ENCODE measurements at regions not wholly inside any gene's neighbourhood (a gene's known extent, or its start where the extent isn't known, plus 50 kb on each side); places are given as distances from the start of the nearest gene placed in this dataset.

GRCh38 chr2:38432820-38433606, 55.9 kb upstream of the ATL2 start (continued):
- TF ChIP-seq AKNA (CRISPR knock-in tag; IDR thresholded peaks at IDR 0.05; ENCODE audit: borderline replicate concordance), result no peak
- no peak for TF ChIP-seq CHCHD3 (CRISPR knock-in tag; IDR thresholded peaks at IDR 0.05)
- peak; percentile 100 for TF ChIP-seq HNF4G (IDR thresholded peaks at IDR 0.05; ENCODE audit: borderline replicate concordance, low read depth, low read length)
- peak; percentile 99 for TF ChIP-seq HNF4G (CRISPR knock-in tag; IDR thresholded peaks at IDR 0.05; ENCODE audit: borderline replicate concordance, low read depth)
- no peak for TF ChIP-seq ZBTB1 (CRISPR knock-in tag; IDR thresholded peaks at IDR 0.05; ENCODE audit: borderline replicate concordance)
- peak; percentile 87 for TF ChIP-seq ISL2 (CRISPR knock-in tag; IDR thresholded peaks at IDR 0.05)
- peak; percentile 90; the same call in 1 of the 2 replicates for TF ChIP-seq HMGXB3 (CRISPR knock-in tag; IDR thresholded peaks at IDR 0.05; ENCODE audit: borderline replicate concordance)
- TF ChIP-seq AKAP8 (CRISPR knock-in tag; IDR thresholded peaks at IDR 0.05), result no peak
- peak; percentile 95 for TF ChIP-seq ZNF317 (CRISPR knock-in tag; IDR thresholded peaks at IDR 0.05)
- no peak for TF ChIP-seq ZNF282 (IDR thresholded peaks at IDR 0.05; ENCODE audit: partially characterized antibody)
- peak; percentile 91; the same call in 1 of the 2 replicates for TF ChIP-seq SNAI1 (CRISPR knock-in tag; IDR thresholded peaks at IDR 0.05; ENCODE audit: borderline replicate concordance)
- peak; percentile 88 for TF ChIP-seq NR2F2 (IDR thresholded peaks at IDR 0.05; ENCODE audit: borderline replicate concordance, low read depth)
- TF ChIP-seq DMTF1 (CRISPR knock-in tag; IDR thresholded peaks at IDR 0.05), result 0 out of 2 replicates have a peak, but pooled peaks have one; percentile 27
- peak; percentile 64; the same call in 1 of the 2 replicates for TF ChIP-seq SMYD3 (CRISPR knock-in tag; IDR thresholded peaks at IDR 0.05)
- no peak for TF ChIP-seq JDP2 (CRISPR knock-in tag; IDR thresholded peaks at IDR 0.05; ENCODE audit: borderline replicate concordance)
- no peak for TF ChIP-seq HDAC6 (IDR thresholded peaks at IDR 0.05; ENCODE audit: low read depth, low read length)
- peak; percentile 81; the same call in 1 of the 2 replicates for TF ChIP-seq ZNF460 (CRISPR knock-in tag; IDR thresholded peaks at IDR 0.05; ENCODE audit: borderline replicate concordance)
- no peak for TF ChIP-seq RBFOX2 (IDR thresholded peaks at IDR 0.05; ENCODE audit: low read depth, low read length)
